HG03520 (cell line): ENCODE measurements at regions not wholly inside any gene's neighbourhood (a gene's known extent, or its start where the extent isn't known, plus 50 kb on each side); places are given as distances from the start of the nearest gene placed in this dataset.

Source experiments
- ATAC-seq: cut with Tn5 transposase; IDR thresholded peaks from one replicate; pipeline ENCODE4 v1.9.1; 2021; ENCODE audit warnings: mild to moderate bottlenecking, moderate library complexity; ENCODE audit not compliant: unreplicated experiment

DNA sequence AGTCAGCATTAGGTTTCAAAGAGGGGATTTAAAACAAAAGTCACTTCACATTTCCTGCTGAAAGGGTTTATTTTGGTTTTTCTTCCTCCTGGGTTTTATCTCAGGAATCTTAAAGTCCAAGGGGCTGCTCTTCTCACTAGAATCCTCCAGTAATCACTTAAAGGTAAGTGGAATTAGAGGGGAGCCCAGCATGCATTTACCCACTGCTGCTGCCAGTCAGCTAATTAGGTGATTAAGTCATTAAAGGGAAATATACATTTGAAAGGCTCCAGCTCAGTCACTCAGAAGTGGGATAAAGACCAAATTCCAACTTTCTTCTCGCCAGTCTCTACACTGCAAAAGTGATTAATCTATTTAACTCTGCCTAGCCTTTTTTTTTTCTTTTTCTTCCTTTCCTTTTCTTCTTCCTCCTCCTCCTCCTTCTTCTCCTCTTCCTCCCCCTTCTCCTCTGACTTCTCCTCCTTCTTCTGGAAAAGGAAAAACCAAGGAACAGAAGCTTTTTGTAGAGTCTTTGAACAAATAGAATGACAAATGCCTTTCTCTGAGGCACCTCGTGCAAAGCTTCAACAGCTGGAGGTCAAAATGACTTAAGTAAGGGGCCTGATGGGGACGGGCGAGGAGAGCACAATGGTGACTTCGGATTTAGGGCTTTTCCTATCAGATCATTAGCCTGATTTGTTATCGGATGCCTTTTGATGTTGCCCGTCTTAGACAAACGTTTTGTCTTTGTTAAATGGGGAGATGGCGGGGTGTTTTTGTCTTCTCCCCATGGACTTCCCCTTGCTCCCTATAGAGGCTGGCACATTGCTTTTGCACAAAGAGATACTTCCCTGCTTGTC, 617.6 kb downstream of the IRX1 start:
- no peak for ATAC-seq

DNA sequence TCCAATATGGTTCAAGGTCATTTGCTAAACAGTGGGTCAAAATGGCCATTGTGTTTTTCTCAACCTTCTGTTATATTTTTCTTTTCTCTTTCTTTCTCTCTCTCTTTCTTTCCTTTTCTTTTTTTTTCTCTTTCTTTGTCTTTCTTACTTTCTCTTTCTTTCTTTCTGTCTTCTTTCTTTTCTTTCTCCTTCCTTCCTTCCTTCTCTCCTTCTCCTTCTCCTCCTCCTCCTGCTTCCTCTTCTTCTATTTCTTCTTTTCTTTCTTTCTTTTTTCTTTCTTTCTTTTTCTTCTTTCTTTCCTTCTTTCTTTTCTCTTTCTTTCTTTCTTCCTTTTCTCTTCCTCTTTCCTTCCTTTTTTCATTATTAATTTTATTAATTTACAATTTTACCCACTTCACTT, 619.5 kb downstream of the IRX1 start:
- no peak for ATAC-seq

DNA sequence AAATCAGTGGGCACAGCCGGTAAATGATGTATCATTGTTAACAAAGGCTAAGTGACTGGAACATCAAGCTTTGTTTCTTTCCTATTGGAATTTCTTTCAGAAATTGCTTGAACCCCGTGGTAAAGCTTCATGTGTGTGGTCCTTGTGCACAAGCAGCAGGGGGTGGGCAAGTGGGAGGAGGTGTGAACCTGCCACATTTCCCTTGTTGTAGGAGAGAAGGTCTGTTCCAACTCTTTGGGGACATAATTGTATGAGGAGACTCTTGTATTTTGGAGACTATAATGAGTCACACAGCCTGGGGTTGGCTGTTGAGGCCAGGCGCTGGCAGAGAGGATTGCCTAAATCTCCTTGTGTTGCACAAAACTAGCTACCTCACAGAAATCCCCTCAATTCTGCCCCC, 620.5 kb downstream of the IRX1 start:
- ATAC-seq, result no peak

DNA sequence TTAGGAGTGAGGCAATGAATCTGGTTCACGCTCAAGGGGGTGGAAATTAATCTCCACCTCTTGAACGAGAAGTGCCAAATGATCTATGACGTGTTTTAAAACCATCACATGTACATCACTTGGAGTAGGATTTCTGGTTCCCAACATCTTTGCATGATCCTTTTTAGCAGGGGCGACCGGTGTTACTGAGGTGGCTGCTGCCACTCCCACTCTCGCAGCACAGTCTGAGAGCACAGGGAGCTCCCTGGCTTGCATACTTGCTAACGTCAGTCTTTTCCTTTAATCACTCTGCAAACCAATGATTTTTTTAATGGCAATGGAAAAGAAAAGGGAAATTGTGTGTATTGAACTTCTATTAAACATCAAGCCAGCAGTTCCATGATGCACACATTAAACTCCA, 624.4 kb downstream of the IRX1 start:
- ATAC-seq, result no peak

- no peak for ATAC-seq
Observed at GRCh38 chr5:4221048-4221447, 625.4 kb downstream of the IRX1 start.

DNA sequence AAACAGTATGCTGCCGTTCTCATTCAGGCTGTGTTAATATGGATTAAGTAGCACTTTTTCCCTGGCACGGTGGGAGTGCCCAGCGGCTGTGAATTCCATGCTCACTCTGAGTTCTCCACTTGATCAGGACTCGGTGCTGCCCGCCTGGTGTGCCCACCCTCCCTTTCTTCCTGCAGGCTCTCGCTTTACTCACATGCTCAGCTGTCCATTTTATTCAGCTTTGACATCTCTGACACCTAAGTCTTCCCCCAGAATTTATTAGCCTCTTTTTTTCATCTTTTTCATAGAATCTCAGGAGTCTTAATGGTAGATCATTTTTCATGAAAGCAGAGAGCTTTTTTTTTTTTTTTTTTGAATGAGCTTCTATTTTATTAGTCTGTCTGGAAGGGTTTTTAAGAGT, 626.5 kb downstream of the IRX1 start:
- no peak for ATAC-seq

DNA sequence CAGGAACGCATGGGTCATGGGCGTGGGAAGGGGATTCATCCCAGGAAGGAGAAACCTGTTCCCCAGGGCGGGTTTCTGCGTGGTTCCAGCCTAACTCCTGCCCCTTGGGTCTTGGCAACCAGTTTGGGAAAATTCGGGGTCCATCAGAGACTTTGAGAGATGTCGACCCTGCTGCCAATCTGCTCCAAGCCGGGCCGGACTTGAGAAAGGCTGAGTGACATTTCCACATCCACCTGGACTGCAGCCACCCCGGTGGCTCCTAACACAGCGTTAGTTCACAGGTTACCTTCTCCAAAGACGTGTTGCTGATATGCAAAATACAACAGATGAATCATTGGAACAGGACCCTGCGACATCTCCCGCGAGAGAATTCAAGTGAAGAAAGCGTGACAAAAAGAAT, 627.2 kb downstream of the IRX1 start:
- ATAC-seq, result no peak

- no peak for ATAC-seq
Observed at GRCh38 chr5:4225741-4226140, 630.1 kb downstream of the IRX1 start.

DNA sequence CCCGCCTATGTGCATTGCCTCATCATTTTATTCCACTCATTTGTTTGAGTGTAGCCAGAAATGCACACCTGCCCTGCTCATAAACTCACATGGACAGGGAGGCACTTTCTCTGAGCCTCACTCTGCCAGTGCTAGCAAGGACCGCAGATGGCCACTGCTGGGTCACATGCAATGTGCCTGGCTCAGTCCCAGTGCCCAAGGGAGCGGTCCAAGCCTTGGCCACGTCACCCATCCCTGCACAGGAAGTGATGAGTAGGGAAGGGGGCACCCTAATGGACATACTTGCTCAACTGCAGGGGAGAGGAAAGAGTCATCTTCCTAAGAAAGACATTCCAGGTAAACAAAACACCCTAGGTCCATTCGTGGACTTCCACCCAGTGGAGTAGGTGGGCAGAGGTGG, 630.9 kb downstream of the IRX1 start:
- ATAC-seq, result no peak

- no peak for ATAC-seq
Observed at GRCh38 chr5:4228708-4229107, 633.1 kb downstream of the IRX1 start.

DNA sequence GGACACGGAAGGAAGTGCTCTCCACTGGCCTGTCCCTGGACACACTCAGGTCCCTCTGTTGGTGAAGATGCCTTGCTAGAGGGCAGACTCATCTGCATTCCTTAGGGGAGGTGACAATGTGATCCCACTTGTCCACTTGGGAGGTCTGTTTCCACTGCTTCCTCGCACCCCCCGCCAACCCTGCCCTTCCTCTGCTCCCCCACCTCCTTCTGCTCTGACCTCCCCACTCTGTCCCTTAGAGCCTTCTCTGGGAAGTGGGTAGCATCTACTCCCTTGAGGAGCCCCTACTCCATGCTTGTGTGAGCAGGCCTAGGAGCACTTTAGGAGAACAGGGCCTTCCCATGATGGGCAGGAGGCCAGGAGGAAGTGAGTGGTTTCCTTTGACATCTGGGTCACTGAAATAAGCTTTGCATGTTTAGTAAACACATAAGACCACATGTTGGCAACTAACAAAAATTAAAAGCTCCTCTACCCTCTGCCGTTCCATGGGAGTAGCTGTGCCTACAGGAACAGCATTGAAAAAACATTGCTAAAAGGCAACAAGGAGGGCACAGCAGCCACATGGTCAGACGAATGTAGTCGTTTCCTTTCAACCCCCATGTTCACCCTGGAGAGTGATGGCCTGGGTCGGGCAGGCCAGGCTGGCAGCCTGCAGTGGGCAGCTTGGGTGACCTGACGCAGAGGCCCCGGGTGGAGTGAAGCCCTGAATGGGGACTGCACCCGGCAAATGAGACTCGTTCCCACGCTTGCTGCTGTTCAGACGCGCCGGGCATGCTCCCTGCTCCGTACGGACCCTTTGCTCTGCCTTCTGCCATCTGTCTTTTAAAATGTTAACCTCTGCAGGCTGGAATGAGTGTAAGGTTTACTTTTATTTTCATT, 634.0 kb downstream of the IRX1 start:
- ATAC-seq, result no peak

DNA sequence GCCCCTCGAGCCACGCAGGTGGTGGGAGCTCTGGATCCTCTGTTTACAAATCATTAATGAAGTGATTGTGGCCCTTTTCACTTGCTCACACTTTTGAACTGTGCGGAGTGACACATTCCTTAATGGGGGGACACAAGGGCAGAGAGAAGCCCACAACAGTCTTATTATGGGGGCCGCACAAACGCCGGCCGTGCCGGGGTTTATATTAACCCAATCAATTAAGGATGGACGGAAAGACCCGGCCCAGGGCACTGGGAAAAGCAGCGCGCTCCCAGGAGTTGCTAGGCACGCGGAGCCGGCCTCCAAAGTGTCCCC, 634.8 kb downstream of the IRX1 start:
- no peak for ATAC-seq

DNA sequence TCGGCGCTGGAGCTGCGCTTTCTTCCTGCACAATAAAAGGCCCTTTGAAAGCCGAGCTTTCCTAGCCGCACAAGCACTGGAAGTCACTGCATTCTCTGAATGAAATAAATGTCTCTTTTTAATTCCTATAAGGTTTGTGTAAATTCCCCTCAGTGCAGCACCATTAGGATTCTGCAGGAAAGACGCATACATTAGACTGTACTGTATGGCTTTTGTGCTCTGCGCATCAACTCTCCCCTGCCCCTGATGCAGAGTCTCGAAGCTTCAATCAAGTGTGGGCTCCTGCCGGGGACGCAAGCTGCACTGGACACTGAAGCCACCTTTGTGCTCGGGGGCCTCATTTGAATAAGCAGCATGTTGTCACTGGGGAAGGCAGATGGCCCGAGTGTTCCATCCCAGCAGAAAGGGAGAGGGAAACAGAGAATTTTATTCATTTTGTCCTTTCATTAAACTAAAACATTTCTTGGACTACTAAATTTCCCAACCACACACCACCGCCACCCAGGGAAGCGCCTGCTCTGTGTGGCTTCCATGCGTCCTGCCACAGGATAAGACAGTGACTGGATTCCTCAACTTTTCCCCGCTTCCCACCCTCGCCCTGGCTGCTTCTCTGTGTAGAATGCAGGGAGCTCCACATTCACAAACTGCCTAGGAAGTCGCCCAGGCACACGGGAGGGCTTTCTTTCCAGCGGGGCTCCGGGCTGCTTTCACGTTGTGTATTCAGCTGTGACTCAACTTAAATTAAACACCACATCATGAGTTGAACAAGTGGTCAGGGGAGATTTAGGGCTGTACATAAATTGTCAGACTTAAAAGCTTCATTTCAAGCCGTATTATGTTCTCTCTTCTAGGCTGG, 635.4 kb downstream of the IRX1 start:
- ATAC-seq, result no peak

- ATAC-seq, result no peak
Observed at GRCh38 chr5:4232084-4232483, 636.5 kb downstream of the IRX1 start.

DNA sequence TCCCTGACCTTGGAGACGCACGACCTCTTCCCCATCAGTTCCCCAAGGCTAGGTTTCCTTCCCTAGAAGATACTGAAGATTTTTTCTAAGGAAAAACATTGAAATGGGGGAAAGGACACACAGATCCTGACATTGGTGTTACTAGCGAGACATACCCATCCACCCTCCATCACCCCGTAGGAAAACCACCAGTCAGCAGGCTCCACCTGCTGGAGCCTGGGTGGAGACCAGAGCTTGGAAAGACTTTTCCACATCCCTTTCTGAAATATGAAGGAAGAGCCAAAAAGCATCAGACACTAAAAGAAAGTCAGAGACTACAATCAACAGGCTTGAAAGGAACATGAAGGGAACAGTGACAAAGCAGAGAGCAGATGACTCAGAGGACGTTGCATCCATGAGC, 638.0 kb downstream of the IRX1 start:
- ATAC-seq, result no peak

GRCh38 chr5:4243479-4244264, 648.0 kb downstream of the IRX1 start:
- ATAC-seq, result no peak

- no peak for ATAC-seq
Observed at GRCh38 chr5:4244306-4244705, 648.7 kb downstream of the IRX1 start.

DNA sequence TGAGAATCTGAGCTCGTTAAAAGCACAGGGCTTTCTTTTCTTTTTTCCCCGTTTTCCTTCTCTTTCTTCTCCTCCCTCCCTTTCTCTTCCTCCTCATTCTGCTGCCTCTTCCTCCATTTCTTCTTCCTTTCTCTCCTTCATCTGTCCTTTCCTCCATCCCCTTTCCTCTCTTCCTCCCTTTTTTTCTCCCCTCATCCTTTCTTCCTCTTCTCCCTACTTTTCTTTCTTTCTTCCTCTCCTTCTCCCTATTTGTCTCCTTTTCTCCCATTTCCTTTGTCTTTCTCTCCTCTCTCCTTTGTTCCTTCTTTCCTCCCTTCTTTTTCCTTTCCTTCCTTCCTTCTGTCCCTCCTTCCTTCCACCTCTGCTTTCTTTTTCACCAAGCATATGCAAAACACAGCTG, 649.4 kb downstream of the IRX1 start:
- ATAC-seq, result no peak

- ATAC-seq, result no peak
Observed at GRCh38 chr5:4245511-4245910, 649.9 kb downstream of the IRX1 start.

DNA sequence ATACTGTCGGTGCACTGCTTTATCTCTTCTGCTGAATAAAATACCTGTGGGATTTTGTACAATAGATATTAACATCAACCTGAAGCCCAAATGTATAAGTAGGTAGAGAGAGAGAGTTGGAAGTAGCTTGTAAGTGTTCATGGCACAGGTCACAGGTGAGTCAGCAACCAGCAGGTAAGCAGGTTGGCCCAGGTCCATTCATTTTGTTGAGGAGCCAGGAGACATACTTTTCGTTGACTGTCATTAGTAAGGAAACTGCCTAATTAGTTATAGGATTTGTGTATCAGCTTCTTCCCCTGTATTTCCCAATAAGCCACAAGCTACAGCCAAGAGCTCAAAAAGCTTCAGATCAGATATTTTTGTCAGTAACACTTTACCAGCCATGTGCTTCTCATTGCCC, 650.8 kb downstream of the IRX1 start:
- no peak for ATAC-seq

- ATAC-seq, result no peak
Observed at GRCh38 chr5:4250254-4250653, 654.6 kb downstream of the IRX1 start.
